ENCODE measurements at regions not wholly inside any gene's neighbourhood (a gene's known extent, or its start where the extent isn't known, plus 50 kb on each side); places are given as distances from the start of the nearest gene placed in this dataset.

DNA sequence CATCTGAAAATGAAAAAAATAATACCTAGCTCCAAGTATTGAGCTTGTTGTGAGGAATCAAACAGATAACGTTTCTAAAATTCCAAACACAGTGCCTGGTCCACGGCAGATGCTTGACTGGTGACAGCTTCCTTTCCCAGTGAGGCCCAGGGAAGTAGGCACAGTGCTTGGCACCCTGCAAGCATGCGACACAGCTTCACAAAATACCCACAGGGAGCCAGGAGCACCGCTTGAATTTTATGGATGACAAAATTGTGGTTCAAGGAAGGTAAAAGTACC, 205.1 kb upstream of the TNP1 start (continued):
- TF ChIP-seq FOXA1 (IDR thresholded peaks at IDR 0.05) (no peak), FOXA1 (CRISPR knock-in tag; IDR thresholded peaks at IDR 0.05) (no peak), NFE2L1 (CRISPR knock-in tag; IDR thresholded peaks at IDR 0.05; ENCODE audit: borderline replicate concordance) (no peak), ZNF777 (CRISPR knock-in tag; IDR thresholded peaks at IDR 0.05) (no peak), NFE2 (CRISPR knock-in tag; IDR thresholded peaks at IDR 0.05) (no peak), ZNF670 (CRISPR knock-in tag; IDR thresholded peaks at IDR 0.05; ENCODE audit: borderline replicate concordance) (no peak), ZEB1 (IDR thresholded peaks at IDR 0.05; ENCODE audit: insufficient replicate concordance, low read depth) (no peak), ZNF556 (CRISPR knock-in tag; IDR thresholded peaks at IDR 0.05; ENCODE audit: borderline replicate concordance) (no peak), ZNF205 (CRISPR knock-in tag; IDR thresholded peaks at IDR 0.05) (no peak), NCOA2 (CRISPR knock-in tag; IDR thresholded peaks at IDR 0.05) (no peak), ZNF30 (CRISPR knock-in tag; IDR thresholded peaks at IDR 0.05) (no peak), ZSCAN12 (CRISPR knock-in tag; IDR thresholded peaks at IDR 0.05) (no peak)

- FAIRE-seq = no peak
- Histone ChIP-seq H3K4me2 (ENCODE audit: low read depth, low read length) (no peak overlapping the region), H3K27ac (ENCODE audit: extremely low read length, insufficient read depth, low read length) (no peak overlapping the region), H2AFZ (ENCODE audit: low read length) (no peak overlapping the region), H3K9ac (ENCODE audit: insufficient read depth, low read depth, low read length) (no peak overlapping the region), H3K79me2 (ENCODE audit: insufficient read depth, low read length) (no peaks in the 10 kb centered on the region), H3K4me1 (ENCODE audit: insufficient read depth, low read length) (peaks cover 11% of the 10 kb centered on the region; the same call in 1 of the 2 replicates), H3K9me3 (ENCODE audit: low read length) (0 out of 2 replicates have a peak, but pooled peaks cover 5% of the 10 kb centered on the region), H3K27me3 (ENCODE audit: control insufficient read depth in 1 of 2, insufficient read depth in 2 of 2, low read length in 2 of 2) (peaks cover 0 to 10% of the 10 kb centered on the region in 2 experiments; a peak in 3 of 5 replicates), H4K20me1 (ENCODE audit: insufficient read depth, low read length) (no peaks in the 10 kb centered on the region), H3K36me3 (replicated peaks in 1 of 2; ENCODE audit: control insufficient read depth in 1 of 2, insufficient read depth in 2 of 2, low read length in 2 of 2) (no peaks in the 10 kb centered on the region), H3K4me3 (replicated peaks in 1 of 3; ENCODE audit: insufficient read depth in 1 of 3, low read depth in 2 of 3, low read length in 3 of 3) (no peak overlapping the region)
- BruUV-seq (replicated peaks) = no TSS peak
- TF ChIP-seq, protein P1, sequence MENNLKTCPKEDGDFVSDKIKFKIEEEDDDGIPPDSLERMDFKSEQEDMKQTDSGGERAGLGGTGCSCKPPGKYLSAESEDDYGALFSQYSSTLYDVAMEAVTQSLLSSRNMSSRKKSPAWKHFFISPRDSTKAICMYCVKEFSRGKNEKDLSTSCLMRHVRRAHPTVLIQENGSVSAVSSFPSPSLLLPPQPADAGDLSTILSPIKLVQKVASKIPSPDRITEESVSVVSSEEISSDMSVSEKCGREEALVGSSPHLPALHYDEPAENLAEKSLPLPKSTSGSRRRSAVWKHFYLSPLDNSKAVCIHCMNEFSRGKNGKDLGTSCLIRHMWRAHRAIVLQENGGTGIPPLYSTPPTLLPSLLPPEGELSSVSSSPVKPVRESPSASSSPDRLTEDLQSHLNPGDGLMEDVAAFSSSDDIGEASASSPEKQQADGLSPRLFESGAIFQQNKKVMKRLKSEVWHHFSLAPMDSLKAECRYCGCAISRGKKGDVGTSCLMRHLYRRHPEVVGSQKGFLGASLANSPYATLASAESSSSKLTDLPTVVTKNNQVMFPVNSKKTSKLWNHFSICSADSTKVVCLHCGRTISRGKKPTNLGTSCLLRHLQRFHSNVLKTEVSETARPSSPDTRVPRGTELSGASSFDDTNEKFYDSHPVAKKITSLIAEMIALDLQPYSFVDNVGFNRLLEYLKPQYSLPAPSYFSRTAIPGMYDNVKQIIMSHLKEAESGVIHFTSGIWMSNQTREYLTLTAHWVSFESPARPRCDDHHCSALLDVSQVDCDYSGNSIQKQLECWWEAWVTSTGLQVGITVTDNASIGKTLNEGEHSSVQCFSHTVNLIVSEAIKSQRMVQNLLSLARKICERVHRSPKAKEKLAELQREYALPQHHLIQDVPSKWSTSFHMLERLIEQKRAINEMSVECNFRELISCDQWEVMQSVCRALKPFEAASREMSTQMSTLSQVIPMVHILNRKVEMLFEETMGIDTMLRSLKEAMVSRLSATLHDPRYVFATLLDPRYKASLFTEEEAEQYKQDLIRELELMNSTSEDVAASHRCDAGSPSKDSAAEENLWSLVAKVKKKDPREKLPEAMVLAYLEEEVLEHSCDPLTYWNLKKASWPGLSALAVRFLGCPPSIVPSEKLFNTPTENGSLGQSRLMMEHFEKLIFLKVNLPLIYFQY (CRISPR knock-in tag; IDR thresholded peaks at IDR 0.05; ENCODE audit: borderline replicate concordance) = no peak
- TF ChIP-seq ZNF30 (CRISPR knock-in tag; IDR thresholded peaks at IDR 0.05) (no peak), TAF1 (CRISPR knock-in tag; IDR thresholded peaks at IDR 0.05) (no peak), ZNF264 (CRISPR knock-in tag; IDR thresholded peaks at IDR 0.05) (no peak), GABPB1 (CRISPR knock-in tag; IDR thresholded peaks at IDR 0.05) (no peak), ZFP41 (CRISPR knock-in tag; IDR thresholded peaks at IDR 0.05; ENCODE audit: borderline replicate concordance) (no peak), ZNF678 (CRISPR knock-in tag; IDR thresholded peaks at IDR 0.05) (no peak), NCOA2 (CRISPR knock-in tag; IDR thresholded peaks at IDR 0.05) (no peak), ZNF674 (CRISPR knock-in tag; IDR thresholded peaks at IDR 0.05; ENCODE audit: low read depth) (no peak)
- TF ChIP-seq, protein P2, sequence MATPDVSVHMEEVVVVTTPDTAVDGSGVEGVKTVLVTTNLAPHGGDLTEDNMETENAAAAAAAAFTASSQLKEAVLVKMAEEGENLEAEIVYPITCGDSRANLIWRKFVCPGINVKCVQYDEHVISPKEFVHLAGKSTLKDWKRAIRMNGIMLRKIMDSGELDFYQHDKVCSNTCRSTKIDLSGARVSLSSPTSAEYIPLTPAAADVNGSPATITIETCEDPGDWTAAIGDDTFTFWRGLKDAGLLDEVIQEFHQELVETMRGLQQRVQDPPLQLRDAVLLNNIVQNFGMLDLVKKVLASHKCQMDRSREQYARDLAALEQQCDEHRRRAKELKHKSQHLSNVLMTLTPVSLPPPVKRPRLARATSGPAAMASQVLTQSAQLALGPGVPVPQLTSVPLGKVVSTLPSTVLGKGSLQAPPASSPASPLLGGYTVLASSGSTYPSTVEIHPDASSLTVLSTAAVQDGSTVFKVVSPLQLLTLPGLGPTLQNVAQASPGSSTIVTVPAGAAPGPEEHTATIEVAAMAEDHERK (CRISPR knock-in tag; IDR thresholded peaks at IDR 0.05; ENCODE audit: low read depth) = no peak
- ChIA-PET CTCF (ENCODE audit: low intra/inter-chr PET ratio, low total read pairs) (no interaction called here), POLR2A (no interaction called here)
- DNase-seq (ENCODE audit: low spot score) = no peak
- 42% methylated on average over 16 of the region's 16 CpGs for WGBS (ENCODE audit: low lambda C conversion rate)
- no peak for ATAC-seq
- intact Hi-C loops (cut with micrococcal nuclease; ENCODE audit: unreplicated experiment) (no loop called here), in situ Hi-C loops (cut with HindIII; ENCODE audit: extremely low pct_ligation_motif_present, low pct_unique_long_range_greater_than_20kb) (no loop called here)
Observed at GRCh38 chr2:217064234-217065011, 204.6 kb upstream of the TNP1 start.
